HepG2 (cell line): ENCODE measurements at regions not wholly inside any gene's neighbourhood (a gene's known extent, or its start where the extent isn't known, plus 50 kb on each side); places are given as distances from the start of the nearest gene placed in this dataset.

Source experiments
- ATAC-seq: fragments of 200-7000 bp; cut with Tn5 transposase; 3 replicates; pipeline ENCODE4 v1.9.1; 2020; ENCODE audit warnings: mild to moderate bottlenecking, moderate library complexity
- BruUV-seq: library from RNA; stranded (reverse); fragments of 400-500 nt; replicated peaks from 2 replicates; lab custom pipeline; 2021; lab: Mats Ljungman, UMichigan
- CTCF ChIA-PET: fragments of 300-600 bp; formaldehyde crosslinking; extraction: SDS; loops from one replicate; lab custom pipeline; 2021; ENCODE audit warnings: low total read pairs, inconsistent platforms, low intra/inter-chr PET ratio; lab: Yijun Ruan, JAX
- POLR2A ChIA-PET: fragments of 350-600 bp; sonication (Branson Sonifier 250); formaldehyde crosslinking; loops from one replicate; lab custom pipeline; 2020; ENCODE audit warnings: antibody characterized with exemption, inconsistent platforms; lab: Yijun Ruan, JAX
- DNase-seq: peaks from one replicate; pipeline ENCODE4 v3.0.0-alpha.2; 2015; ENCODE audit warnings: low spot score
- FAIRE-seq: peaks from 3 replicates; lab custom pipeline; 2011; peaks lifted over from hg19 to GRCh38; lab: Jason Lieb, UNC
- H2AFZ ChIP-seq: one replicate; pipeline ENCODE4 v1.6.1; 2011; ENCODE audit warnings: low read length, inconsistent platforms
- H3K27ac ChIP-seq: fragments of 300-600 bp; 3 replicates; pipeline ENCODE4 v1.8.0; 2011; ENCODE audit warnings: mixed run types, mild to moderate bottlenecking, mixed read lengths, low read length, inconsistent platforms; ENCODE audit not compliant: insufficient read depth; ENCODE audit errors: extremely low read length
- H3K27me3 ChIP-seq, 2 experiments: fragments of 200-600 bp in 1 of 2; 2 replicates in 1 of 2; 3 replicates in 1 of 2; pipeline versions ENCODE4 v1.6.0 to v1.8.0; 2011; ENCODE audit warnings: low read length in 2 of 2, mild to moderate bottlenecking in 2 of 2, moderate library complexity in 2 of 2, inconsistent platforms in 1 of 2; ENCODE audit not compliant: insufficient read depth in 2 of 2, control insufficient read depth in 1 of 2
- H3K36me3 ChIP-seq, 2 experiments: fragments of 200-600 bp in 1 of 2; replicated peaks in 1 of 2; 2 replicates in 1 of 2; 3 replicates in 1 of 2; pipeline versions ENCODE4 v1.5.1 to v1.8.0; 2011; ENCODE audit warnings: low read length in 2 of 2, inconsistent platforms in 1 of 2; ENCODE audit not compliant: insufficient read depth in 2 of 2, control insufficient read depth in 1 of 2
- H3K4me1 ChIP-seq: 2 replicates; pipeline ENCODE4 v1.5.1; 2012; ENCODE audit warnings: low read length, inconsistent platforms; ENCODE audit not compliant: insufficient read depth
- H3K4me2 ChIP-seq: 2 replicates; pipeline ENCODE4 v1.6.0; 2011; ENCODE audit warnings: low read depth, low read length, inconsistent platforms
- H3K4me3 ChIP-seq, 3 experiments: fragments of 200-600 bp in 1 of 3; sonication (generic), shearing (Covaris generic) in 1 of 3; replicated peaks in 1 of 3; 2 replicates each; pipeline ENCODE4 v1.5.1; 2011 to 2016; ENCODE audit warnings: low read length in 3 of 3, inconsistent platforms in 2 of 3, low read depth in 2 of 3, mild to moderate bottlenecking in 2 of 3, control low read depth in 1 of 3, mixed read lengths in 1 of 3; ENCODE audit not compliant: insufficient read depth in 1 of 3
- H3K79me2 ChIP-seq: one replicate; pipeline ENCODE4 v1.6.1; 2011; ENCODE audit warnings: low read length, inconsistent platforms; ENCODE audit not compliant: insufficient read depth
- H3K9ac ChIP-seq: 2 replicates; pipeline ENCODE4 v1.6.0; 2011; ENCODE audit warnings: mild to moderate bottlenecking, low read depth, low read length, inconsistent platforms; ENCODE audit not compliant: insufficient read depth
- H3K9me3 ChIP-seq: 2 replicates; pipeline ENCODE4 v1.5.1; 2012; ENCODE audit warnings: mild to moderate bottlenecking, low read length
- H4K20me1 ChIP-seq: 2 replicates; pipeline ENCODE4 v1.6.0; 2011; ENCODE audit warnings: inconsistent platforms, mild to moderate bottlenecking, low read length, moderate library complexity; ENCODE audit not compliant: insufficient read depth
- HOXA9 ChIP-seq: sonication (generic); formaldehyde crosslinking; IDR thresholded peaks from 2 replicates; pipeline ENCODE4 v1.8.1; 2022; ENCODE audit warnings: missing genetic modification reagents, mild to moderate bottlenecking, moderate library complexity, borderline replicate concordance
- TOE1 ChIP-seq: sonication (generic); formaldehyde crosslinking; IDR thresholded peaks from 2 replicates; pipeline ENCODE4 v1.4.0; 2020; ENCODE audit warnings: mild to moderate bottlenecking, missing genetic modification reagents
- ZNF766 ChIP-seq: sonication (generic); formaldehyde crosslinking; IDR thresholded peaks from 2 replicates; pipeline ENCODE4 v1.5.0; 2020; ENCODE audit warnings: missing genetic modification reagents, borderline replicate concordance
- WGBS: methylation state at CpG from one replicate; pipeline ENCODE4 v1.1.6; 2017; ENCODE audit warnings: low lambda C conversion rate; 5-methylcytosine and 5-hydroxymethylcytosine counted together
- in situ Hi-C: cut with HindIII; loops from 2 replicates; pipeline ENCODE4 v1.10.0; 2017; ENCODE audit warnings: low pct_unique_long_range_greater_than_20kb; ENCODE audit not compliant: extremely low pct_ligation_motif_present
- intact Hi-C: fragments of 100-400 bp; cut with micrococcal nuclease; formaldehyde crosslinking; loops from one replicate; pipeline ENCODE4 v1.10.0; 2022; ENCODE audit not compliant: unreplicated experiment
- TF ChIP-seq, protein P1 (sequence below): sonication (generic); formaldehyde crosslinking; IDR thresholded peaks from 2 replicates; pipeline ENCODE4 v1.5.0; 2020; ENCODE audit warnings: mild to moderate bottlenecking, missing genetic modification reagents, moderate library complexity
- TF ChIP-seq, protein P2 (sequence below), 2 experiments: fragments of 450-650 bp in 1 of 2; sonication (generic) in 1 of 2; formaldehyde crosslinking; IDR thresholded peaks; 2 replicates each; pipeline versions ENCODE4 v1.5.0 to v1.8.0; 2020 to 2022; ENCODE audit warnings: mild to moderate bottlenecking in 1 of 2, missing genetic modification reagents in 1 of 2

GRCh38 chr5:2239201-2239910, 356.6 kb upstream of the IRX4 start:
- intact Hi-C loops: no loop called here
- Histone ChIP-seq H3K4me2 (no peak overlapping the region), H3K79me2 (no peaks in the 10 kb centered on the region)
- TF ChIP-seq, protein P1, sequence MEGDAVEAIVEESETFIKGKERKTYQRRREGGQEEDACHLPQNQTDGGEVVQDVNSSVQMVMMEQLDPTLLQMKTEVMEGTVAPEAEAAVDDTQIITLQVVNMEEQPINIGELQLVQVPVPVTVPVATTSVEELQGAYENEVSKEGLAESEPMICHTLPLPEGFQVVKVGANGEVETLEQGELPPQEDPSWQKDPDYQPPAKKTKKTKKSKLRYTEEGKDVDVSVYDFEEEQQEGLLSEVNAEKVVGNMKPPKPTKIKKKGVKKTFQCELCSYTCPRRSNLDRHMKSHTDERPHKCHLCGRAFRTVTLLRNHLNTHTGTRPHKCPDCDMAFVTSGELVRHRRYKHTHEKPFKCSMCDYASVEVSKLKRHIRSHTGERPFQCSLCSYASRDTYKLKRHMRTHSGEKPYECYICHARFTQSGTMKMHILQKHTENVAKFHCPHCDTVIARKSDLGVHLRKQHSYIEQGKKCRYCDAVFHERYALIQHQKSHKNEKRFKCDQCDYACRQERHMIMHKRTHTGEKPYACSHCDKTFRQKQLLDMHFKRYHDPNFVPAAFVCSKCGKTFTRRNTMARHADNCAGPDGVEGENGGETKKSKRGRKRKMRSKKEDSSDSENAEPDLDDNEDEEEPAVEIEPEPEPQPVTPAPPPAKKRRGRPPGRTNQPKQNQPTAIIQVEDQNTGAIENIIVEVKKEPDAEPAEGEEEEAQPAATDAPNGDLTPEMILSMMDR: no peak
- no peak for TF ChIP-seq HOXA9 (CRISPR knock-in tag)
- no peak for TF ChIP-seq ZNF766 (CRISPR knock-in tag)
- TF ChIP-seq, protein P2, sequence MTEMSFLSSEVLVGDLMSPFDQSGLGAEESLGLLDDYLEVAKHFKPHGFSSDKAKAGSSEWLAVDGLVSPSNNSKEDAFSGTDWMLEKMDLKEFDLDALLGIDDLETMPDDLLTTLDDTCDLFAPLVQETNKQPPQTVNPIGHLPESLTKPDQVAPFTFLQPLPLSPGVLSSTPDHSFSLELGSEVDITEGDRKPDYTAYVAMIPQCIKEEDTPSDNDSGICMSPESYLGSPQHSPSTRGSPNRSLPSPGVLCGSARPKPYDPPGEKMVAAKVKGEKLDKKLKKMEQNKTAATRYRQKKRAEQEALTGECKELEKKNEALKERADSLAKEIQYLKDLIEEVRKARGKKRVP (CRISPR knock-in tag; IDR thresholded peaks at IDR 0.05): peak in 1 of 2 experiments; percentile 59; a peak in 1 of 4 replicates
- no peak for TF ChIP-seq TOE1 (CRISPR knock-in tag)
- TF ChIP-seq, all 625 proteins: peak for 1
- H4K20me1 ChIP-seq: no peaks in the 10 kb centered on the region
- H3K36me3 ChIP-seq: no peaks in the 10 kb centered on the region
- BruUV-seq: no TSS peak
- ChIA-PET CTCF (no interaction called here), POLR2A (no interaction called here)
- H3K9me3 ChIP-seq: peaks cover 6% of the 10 kb centered on the region; the same call in 1 of the 2 replicates
- ATAC-seq (no peak), FAIRE-seq (no peak), DNase-seq (no peak)
- no peak overlapping the region for H3K4me3 ChIP-seq
- H3K27ac ChIP-seq: no peak overlapping the region
- H3K27me3 ChIP-seq: peaks cover 0 to 8% of the 10 kb centered on the region in 2 experiments; a peak in 1 of 5 replicates
- no peaks in the 10 kb centered on the region for H3K4me1 ChIP-seq
- H3K9ac ChIP-seq: no peak overlapping the region
- in situ Hi-C loops: no loop called here
- WGBS: 8% methylated on average over 15 of the region's 17 CpGs
- H2AFZ ChIP-seq: no peak overlapping the region
